HG03439 (cell line): ENCODE measurements at regions not wholly inside any gene's neighbourhood (a gene's known extent, or its start where the extent isn't known, plus 50 kb on each side); places are given as distances from the start of the nearest gene placed in this dataset.
"Not testable (repeated sequence)": the region's sequence is repeated elsewhere in the genome, so short reads cannot be mapped to it uniquely, and the experiment has no call there.

Experiments used
- ATAC-seq: cut with Tn5 transposase; IDR thresholded peaks from one replicate; pipeline ENCODE4 v1.9.1; 2021; ENCODE audit warnings: mild to moderate bottlenecking, moderate library complexity; ENCODE audit not compliant: unreplicated experiment

- ATAC-seq = no peak
Observed at GRCh38 chr17:27049104-27049784, 244.7 kb upstream of the WSB1 start.

DNA sequence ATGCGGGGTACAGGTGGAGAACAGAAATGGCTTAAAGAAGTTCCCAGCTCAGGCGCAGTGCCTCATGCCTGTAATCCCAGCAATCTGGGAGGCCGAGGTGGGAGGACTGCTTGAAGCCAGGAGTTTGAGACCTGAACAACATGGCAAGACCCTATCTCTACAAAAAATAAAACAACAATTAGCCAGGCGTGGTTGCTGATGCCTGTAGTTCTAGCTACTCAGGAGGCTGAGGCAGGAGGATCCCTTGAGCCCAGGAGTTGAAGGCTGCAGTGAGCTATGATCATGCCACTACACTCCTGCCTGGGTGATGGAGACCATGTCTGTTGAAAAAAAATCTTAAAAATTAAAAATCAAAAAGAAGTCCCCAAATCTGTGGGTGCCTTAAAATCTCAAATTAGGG lies 228.3 kb upstream of the WSB1 start:
- ATAC-seq = no peak

GRCh38 chr17:27066315-27066714 lies 227.6 kb upstream of the WSB1 start:
- ATAC-seq = no peak

- no peak for ATAC-seq
Observed at GRCh38 chr17:27069842-27070508, 223.9 kb upstream of the WSB1 start.

- ATAC-seq = no peak
Observed at GRCh38 chr17:27070836-27071235, 223.1 kb upstream of the WSB1 start.

DNA sequence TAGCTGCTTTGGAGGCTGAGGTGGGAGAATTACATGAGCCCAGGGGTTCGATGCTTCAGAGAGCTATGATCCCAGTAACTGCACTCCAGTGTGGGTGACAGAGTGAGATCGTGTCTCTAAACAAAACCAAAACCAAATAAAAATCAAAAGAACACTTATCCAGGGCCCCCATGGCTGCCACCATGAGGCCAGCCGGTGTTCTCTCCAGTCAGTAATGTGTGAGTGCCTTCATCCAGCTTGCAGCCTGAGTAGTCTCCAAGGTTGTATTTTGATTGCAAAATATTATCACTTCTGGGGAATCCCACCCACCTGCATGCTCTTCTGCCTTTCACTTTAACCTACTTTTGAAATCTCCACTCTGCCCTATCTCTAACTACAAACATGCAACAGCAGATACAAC lies 221.0 kb upstream of the WSB1 start:
- no peak for ATAC-seq

GRCh38 chr17:27076814-27077213 lies 217.1 kb upstream of the WSB1 start:
- ATAC-seq = no peak

- ATAC-seq = no peak
Observed at GRCh38 chr17:27078296-27078695, 215.6 kb upstream of the WSB1 start.

DNA sequence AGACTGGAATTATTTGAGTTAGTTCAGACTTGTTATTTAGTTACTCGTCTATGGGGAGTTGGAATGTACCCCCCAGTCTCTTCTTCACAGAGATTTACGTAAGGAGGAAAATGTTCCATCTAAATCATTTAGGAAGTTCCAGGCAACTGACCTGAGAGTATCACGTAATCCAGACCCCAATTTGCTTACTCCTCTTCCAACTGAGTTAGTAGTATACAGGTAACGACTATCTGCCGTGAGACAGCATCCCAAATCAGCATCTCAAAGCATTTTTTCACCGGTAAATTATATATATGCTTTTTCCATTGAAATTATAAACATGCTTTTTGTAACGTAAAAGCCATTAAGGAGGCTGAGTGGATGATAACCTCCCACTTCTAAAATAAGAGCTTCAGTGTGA lies 214.3 kb upstream of the WSB1 start:
- no peak for ATAC-seq

- ATAC-seq = no peak
Observed at GRCh38 chr17:27081002-27081638, 212.8 kb upstream of the WSB1 start.

DNA sequence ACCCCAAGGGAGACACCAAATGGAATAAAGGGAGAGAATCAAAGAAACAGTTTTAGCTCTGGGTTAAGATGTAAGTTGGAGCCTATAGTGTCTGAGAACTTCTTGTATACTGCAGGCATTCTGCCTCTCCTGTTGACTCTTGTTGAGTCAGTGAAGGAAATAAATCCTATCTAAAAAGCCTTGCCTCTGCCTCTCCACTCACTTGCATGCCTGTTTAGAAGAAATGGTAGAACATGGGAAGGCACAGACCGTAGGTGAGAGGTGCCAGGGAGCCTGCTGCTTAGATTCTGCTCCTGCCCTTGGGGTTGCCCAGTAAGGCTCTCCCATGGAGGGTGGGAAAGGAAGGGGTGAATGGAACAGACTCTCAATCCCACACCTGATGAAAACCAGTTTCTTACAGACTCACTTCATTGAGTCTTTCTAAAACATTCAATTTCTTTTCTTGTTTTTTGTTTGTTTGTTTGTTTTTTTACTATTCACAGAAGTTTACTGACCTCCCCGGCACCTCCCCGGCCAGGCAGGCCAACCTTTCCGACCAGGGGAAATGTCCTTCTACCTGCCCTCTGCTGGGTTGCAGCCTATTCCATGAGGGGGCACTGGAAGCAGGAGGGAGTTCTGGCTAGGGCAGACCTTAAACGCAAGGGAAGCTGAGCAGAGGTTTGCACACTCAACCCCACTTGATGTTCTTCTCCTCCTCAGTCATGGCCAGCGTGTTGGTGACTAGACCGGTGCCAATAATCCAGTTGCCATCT lies 211.7 kb upstream of the WSB1 start:
- ATAC-seq = no peak

- ATAC-seq = no peak
Observed at GRCh38 chr17:27082775-27083154, 211.1 kb upstream of the WSB1 start.

GRCh38 chr17:27083408-27084185 lies 210.3 kb upstream of the WSB1 start:
- no peak for ATAC-seq

DNA sequence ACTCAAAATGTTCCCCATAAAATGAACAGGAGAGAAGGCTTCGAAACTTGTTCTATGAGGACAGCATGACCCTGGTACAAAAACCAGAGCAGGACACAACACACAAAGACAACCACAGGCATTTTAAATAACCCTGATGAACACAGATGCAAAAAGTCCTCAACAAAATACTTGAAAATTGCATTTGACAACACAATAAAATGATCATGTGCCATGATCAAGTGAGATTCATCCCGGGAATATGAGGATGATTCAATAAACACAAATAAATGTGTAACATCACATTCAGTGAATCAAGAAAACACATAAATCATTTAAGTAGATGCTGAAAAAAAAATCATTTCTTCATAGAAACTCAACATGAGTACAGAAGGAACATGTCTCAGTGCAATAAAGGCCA lies 208.4 kb upstream of the WSB1 start:
- ATAC-seq = no peak

DNA sequence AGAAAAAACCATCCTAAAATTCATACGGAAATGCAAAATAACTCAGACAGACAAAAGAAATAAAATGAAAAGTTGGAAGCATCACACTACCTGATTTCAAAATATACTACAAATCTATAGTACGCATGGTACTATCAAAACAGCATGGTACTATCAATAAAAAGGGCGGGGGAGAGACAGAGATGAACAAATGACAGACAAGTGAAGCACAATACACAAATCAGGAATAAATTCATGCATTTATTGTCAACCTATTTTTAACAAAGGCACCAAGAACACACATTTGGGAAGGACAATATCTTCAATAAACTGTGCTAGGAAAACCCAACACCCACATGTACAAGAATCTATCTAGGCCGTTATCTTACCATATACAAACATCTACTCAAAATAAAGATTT lies 207.4 kb upstream of the WSB1 start:
- no peak for ATAC-seq

GRCh38 chr17:27087935-27088766 lies 205.8 kb upstream of the WSB1 start:
- ATAC-seq = no peak

DNA sequence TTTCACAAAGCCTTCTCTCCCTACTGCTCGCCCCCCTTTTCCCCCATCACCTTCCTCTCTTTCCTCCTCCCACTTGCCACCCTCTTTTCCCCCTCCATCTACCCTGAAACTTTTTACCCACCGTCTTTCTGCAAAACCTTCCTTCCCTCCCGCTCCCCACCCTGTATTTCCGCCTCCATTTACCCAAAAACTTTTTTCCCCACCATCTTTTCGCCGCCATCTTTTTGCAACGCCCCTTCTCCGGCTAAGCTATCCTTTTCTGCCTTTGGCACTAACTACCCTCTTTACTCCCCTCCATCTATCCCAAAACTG lies 205.2 kb upstream of the WSB1 start:
- ATAC-seq = no peak

GRCh38 chr17:27089079-27089928 lies 204.6 kb upstream of the WSB1 start:
- ATAC-seq = not testable (repeated sequence)

GRCh38 chr17:27089929-27090247 lies 204.0 kb upstream of the WSB1 start:
- no peak for ATAC-seq
